T1000 (cell line): ENCODE measurements at regions not wholly inside any gene's neighbourhood (a gene's known extent, or its start where the extent isn't known, plus 50 kb on each side); places are given as distances from the start of the nearest gene placed in this dataset.

ENCODE experiments used
- DNase-seq: peaks from one replicate; lab custom pipeline; 2025; ENCODE audit warnings: mixed read lengths; lab: John Stamatoyannopoulos, UW

GRCh38 chr10:50936335-50936734, 50.9 kb upstream of the A1CF start:
- DNase-seq = no peak

DNA sequence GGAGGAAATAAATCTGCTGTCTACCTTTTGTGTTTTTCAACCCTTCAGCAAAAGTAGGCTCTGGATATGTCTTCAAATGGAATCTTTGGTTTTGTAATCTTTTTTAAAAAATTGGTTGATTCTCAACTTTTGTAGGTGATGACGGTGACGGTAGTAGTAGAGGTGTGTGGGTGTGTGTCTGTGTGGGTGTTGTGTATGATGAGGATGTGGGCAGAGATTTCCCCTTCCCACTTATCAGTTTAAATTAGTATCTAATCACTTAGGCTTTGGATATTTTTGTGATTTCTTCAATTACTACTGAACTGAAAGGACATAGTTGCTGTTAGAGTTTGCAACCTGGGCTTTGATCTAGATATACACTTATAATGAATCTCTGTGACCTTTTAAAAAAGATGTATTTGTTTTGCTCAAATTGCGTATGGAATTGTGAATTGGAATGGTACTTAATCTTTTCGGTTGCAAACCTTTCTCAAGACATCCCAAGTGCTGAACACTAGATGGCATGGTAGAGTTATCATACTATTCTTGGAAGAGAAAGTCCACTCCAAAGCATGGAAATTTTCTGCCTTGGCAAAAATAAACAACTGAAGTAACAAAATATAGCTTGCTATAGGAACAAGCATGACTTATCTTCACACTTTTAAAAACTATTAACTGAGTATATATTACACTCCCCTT, 51.9 kb upstream of the A1CF start:
- no peak for DNase-seq

- no peak for DNase-seq
Measured at GRCh38 chr10:50941629-50942028, 56.2 kb upstream of the A1CF start.

DNA sequence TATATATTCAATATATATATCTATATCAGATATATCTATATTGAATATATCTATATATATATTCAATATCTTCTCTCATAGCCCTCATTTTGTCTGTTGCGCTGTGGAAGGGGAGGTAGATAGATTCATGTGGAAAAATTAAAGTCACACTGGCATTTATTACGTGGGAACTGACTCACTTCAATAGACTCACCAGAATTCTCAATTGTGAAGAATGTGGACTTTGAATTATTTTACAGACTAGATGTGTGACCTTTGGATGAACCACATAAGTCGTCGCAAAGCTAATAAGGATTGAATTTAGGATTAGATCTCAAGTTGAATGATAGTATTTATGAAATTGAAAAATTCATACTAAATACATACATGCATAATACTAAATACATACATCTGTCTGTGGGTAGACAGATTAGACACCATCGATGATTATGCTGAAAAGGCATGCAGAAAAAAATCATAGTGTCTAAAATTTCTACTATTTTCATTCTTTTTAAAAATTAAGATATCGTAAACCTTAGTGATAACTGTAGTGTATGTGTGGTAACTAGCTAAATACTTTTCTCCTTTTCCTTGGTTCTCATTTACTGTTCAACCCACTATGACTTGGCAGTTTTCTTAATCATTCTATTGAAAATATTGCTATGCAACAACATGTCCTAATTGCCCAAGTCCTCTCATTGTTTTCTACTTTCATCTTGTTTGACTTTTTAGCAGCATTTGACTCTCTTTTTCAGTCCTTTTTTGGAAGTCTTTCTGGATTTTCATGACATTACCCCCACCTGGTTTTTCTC, 61.8 kb upstream of the A1CF start:
- DNase-seq = no peak

- DNase-seq = no peak
Measured at GRCh38 chr10:50951365-50951764, 65.9 kb upstream of the A1CF start.

DNA sequence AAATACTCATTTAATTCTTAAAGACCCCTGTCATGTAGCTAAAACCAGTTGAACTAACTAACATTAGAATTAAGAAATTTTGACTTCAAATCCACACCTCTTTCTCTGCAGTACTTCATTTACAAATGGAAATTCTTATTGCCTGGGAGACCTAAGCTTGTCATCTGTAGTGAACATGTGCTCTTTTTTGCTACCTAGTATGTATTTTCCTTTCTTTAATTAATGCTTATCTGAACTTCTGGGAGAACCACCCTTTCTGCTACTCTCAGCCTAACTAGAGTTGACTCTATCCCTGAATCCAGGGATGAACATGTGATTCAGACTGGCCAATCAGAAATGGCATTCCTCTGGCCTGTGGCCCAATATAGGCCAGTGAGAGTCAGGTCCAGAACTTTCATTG, 75.9 kb upstream of the A1CF start:
- DNase-seq = no peak

DNA sequence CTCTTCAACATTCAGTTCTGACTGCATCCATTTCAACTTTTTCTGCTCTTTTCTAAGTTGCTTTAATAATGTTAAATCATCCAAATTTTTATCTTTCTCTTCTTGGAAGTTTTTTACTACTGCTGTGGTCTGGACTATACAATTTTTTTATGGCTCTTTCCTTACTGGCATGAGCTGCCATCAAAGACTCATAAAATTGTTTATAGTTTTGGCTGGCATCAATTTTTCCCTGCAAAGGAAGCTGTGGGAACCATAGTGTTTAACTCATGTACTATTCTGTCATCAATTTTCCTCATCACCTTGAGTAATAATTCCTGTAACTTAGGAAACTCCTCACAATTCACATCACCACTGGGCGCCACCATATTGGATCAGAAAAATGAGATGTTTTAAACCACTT, 77.6 kb upstream of the A1CF start:
- DNase-seq = no peak

DNA sequence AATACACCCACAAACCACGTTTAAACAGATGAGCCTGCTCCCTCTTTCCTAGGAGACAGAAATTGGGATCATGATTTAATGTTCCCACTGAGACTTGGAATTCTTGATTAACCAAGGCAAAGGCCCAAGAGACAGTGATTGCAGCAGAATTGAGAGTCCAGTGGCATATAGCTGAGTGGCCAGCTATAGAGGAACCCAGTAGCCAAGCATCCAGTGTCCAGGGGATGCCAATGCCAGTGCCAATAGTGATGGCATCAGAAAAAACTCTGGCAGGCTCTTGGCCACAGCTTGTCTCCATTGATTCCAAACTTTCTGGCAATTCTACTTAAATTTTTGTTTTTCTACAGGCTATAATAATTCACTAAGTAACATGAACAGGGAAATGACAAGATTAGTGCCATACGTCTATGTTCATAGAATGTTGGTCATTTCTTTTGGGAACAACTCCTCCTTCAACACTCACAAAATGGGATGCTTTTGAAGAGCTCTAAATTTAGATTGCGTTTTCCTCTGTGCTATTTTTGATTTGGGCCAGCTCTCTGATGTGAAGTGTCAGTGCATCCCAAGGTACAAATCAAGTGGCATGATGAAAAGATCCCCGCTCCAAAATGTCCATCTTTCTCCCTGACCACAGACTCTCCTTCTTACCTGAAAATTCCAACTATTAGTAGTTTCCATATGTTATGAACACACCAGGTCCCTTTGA, 83.1 kb upstream of the A1CF start:
- no peak for DNase-seq

DNA sequence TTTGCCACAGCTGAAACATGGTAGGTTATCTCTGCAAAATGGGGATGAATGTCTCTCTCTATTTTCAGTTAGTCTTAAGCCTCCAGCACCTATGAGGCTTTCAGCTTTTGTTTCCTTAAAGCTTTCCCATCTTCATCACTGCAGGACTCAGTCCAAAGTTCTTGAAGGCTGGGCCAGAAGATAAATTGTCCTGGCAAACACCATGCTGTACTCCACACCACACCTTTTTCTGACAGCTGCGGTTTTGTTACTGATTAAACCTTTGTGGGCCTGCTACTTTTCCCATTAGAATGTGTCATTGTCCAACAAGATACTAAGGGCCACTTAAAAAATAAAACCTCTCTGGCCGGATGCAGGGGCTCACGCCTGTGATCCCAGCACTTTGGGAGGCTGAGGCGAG, 87.2 kb upstream of the A1CF start:
- DNase-seq = no peak

- DNase-seq = no peak
Measured at GRCh38 chr10:50981385-50981784, 92.9 kb upstream of the PRKG1 start.

- DNase-seq = no peak
Measured at GRCh38 chr10:50981904-50982303, 92.4 kb upstream of the PRKG1 start.

GRCh38 chr10:50982989-50983388, 91.3 kb upstream of the PRKG1 start:
- DNase-seq = no peak

DNA sequence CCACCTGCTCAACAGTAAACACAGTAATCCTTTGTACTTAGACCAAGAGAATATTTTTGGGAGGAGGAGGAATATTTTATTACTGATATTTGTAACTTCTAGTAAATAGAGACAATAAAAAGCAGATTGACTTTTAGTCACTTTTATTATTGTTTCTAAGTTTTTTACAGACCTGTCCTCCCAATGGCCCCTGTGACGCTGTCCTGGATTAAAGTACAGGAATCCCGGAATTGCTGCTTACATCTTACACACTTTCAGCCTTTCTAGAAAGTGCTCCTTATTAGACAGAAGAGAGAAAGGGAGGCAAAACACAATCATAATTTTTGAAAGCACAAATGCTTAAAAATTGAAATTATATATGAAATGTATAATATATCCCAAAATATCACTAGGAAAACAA, 86.4 kb upstream of the PRKG1 start:
- no peak for DNase-seq

- DNase-seq = no peak
Measured at GRCh38 chr10:50988792-50989191, 85.5 kb upstream of the PRKG1 start.

DNA sequence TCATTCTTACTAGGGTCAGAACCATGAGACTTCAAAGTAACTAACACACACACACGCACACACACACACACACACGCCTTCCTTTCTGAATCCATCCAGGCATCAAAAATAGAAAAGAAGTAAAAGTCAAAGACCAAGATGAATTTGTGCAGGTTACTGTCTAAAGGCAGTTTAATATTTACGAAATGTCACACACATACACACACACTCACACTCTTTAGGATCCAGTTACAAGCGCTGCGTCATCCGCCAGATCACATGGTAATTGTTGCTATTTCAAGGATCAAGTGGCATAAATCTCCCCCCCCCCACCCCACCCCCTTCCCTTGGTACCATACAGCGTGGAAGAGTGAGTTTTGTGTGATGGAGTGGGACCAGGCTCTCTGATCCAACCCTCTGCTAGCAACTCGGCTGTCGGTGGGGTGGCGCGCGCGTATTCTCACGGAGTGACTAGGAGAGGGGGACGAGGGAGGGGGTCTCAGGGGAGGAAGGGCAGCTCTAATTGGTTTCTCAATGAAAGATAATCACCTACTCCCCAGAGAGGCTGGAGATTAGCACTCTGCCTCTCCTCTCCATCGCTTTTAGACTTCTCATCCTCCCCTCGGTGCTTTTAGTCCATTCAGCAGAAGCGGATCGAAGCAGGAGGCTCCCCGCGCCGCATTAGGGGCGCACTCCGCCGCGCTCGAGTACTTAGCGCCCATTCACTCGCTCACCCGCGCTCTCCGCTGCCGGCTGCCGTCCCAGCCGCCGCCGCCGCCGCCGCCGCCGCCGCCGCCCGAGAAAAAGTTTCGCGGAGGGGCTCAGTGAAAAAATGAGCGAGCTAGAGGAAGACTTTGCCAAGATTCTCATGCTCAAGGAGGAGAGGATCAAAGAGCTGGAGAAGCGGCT, 83.5 kb upstream of the PRKG1 start:
- peak; percentile 38 for DNase-seq

- peak; percentile 38 for DNase-seq
Measured at GRCh38 chr10:50991456-50992355, 82.6 kb upstream of the PRKG1 start.

DNA sequence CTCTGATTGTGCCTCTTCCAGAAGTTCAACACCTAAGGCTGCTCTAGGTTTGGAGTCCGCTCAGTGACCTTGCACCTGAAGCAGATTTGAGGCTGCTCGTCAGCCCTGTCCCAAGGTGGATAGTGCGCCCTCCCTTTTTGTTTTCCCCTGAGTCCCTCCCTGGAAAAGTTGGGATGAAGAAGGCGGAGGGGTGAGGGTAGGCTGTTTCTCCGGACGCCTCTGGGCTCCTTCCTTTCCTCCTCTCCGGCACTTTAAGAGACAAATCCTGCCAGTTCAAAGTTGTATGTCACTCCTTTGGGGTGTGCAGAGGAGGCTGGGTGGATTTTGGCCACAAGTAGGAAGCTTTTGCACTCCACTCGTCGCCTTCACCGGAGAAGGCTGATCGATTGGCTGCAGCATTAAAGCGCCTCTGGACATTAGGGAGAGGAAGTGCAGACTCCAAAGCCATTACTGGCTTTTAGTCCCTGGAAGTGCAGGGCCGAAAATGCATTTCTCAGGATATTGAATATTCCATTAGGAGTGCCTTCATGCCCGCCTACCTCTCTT, 81.9 kb upstream of the PRKG1 start:
- DNase-seq = no peak

- DNase-seq = no peak
Measured at GRCh38 chr10:50992972-50993766, 81.1 kb upstream of the PRKG1 start.

- DNase-seq = no peak
Measured at GRCh38 chr10:50993771-50994251, 80.5 kb upstream of the PRKG1 start.

DNA sequence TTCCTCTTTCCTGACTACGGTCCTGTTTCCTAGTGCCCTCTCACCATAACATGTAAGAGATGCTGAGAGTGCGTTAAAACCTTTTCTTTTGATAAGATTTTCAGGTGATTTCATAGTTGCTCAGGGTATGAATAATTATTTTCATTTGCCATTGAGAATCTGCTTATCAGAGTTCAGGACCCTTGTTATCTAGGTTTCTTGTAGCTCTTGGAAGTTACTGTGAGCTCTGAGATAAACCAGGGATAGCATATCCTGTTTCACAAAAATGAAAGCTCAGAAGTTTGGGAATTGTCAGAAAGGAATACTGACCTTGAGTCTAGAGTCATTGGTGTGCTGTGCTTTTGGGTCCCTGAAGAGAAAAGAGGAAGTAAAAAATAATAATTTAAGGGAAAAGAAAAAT, 76.8 kb upstream of the PRKG1 start:
- no peak for DNase-seq
